IMR-90 (cell line): ENCODE measurements at regions not wholly inside any gene's neighbourhood (a gene's known extent, or its start where the extent isn't known, plus 50 kb on each side); places are given as distances from the start of the nearest gene placed in this dataset.

ENCODE experiments used
- ATAC-seq: fragments of 200-7000 bp; cut with Tn5 transposase; 2 replicates; pipeline ENCODE4 v1.9.1; 2020; ENCODE audit warnings: low read depth, mild to moderate bottlenecking, moderate library complexity
- BruUV-seq: library from RNA; stranded (reverse); fragments of 400-500 nt; replicated peaks from 2 replicates; lab custom pipeline; 2021; lab: Mats Ljungman, UMichigan
- CTCF ChIA-PET: fragments of 300-600 bp; formaldehyde crosslinking; extraction: SDS; loops from one replicate; lab custom pipeline; 2021; ENCODE audit warnings: antibody characterized with exemption; lab: Yijun Ruan, JAX
- POLR2A ChIA-PET: fragments of 300-600 bp; sonication (Branson Sonifier 250); formaldehyde crosslinking; loops from one replicate; lab custom pipeline; 2022; ENCODE audit warnings: antibody characterized with exemption; ENCODE audit not compliant: unreplicated experiment; lab: Charles Lee
- DNase-seq: peaks from one replicate; pipeline ENCODE4 v3.0.0; 2013
- H2AFZ ChIP-seq: replicated peaks from 2 replicates; pipeline ENCODE3; 2013; ENCODE audit warnings: low read length, mild to moderate bottlenecking; ENCODE audit not compliant: poor library complexity
- H2AK5ac ChIP-seq: 2 replicates; pipeline ENCODE4 v1.6.1; 2013; ENCODE audit warnings: low read depth, low read length, inconsistent platforms
- H2AK9ac ChIP-seq: replicated peaks from 2 replicates; pipeline ENCODE3; 2013; ENCODE audit warnings: mild to moderate bottlenecking, low read depth, low read length, moderate library complexity; ENCODE audit not compliant: poor library complexity
- H2BK120ac ChIP-seq: 2 replicates; pipeline ENCODE4 v1.6.1; 2013; ENCODE audit warnings: low read depth, low read length, inconsistent platforms
- H2BK15ac ChIP-seq: 3 replicates; pipeline ENCODE4 v1.6.1; 2013; ENCODE audit warnings: low read depth, low read length, inconsistent platforms
- H2BK20ac ChIP-seq: 2 replicates; pipeline ENCODE4 v1.6.1; 2013; ENCODE audit warnings: low read depth, mild to moderate bottlenecking, inconsistent platforms, low read length, moderate library complexity
- H2BK5ac ChIP-seq: 2 replicates; pipeline ENCODE4 v1.6.1; 2013; ENCODE audit warnings: mild to moderate bottlenecking, low read depth, low read length, inconsistent platforms; ENCODE audit not compliant: poor library complexity, severe bottlenecking
- H3K14ac ChIP-seq: replicated peaks from 2 replicates; pipeline ENCODE4 v1.6.1; 2013; ENCODE audit warnings: low read depth, low read length, inconsistent platforms
- H3K18ac ChIP-seq: 2 replicates; pipeline ENCODE4 v1.6.1; 2013; ENCODE audit warnings: low read depth, low read length, control low read depth
- H3K23ac ChIP-seq: 2 replicates; pipeline ENCODE4 v1.6.1; 2013; ENCODE audit warnings: low read depth, low read length, inconsistent platforms
- H3K27ac ChIP-seq: 2 replicates; pipeline ENCODE4 v1.5.1; 2013; ENCODE audit warnings: mild to moderate bottlenecking, control low read depth, low read length; ENCODE audit not compliant: insufficient read depth
- H3K27me3 ChIP-seq: 2 replicates; pipeline ENCODE4 v1.6.1; 2013; ENCODE audit warnings: low read length; ENCODE audit not compliant: control insufficient read depth, insufficient read depth
- H3K36me3 ChIP-seq: 2 replicates; pipeline ENCODE4 v1.6.1; 2013; ENCODE audit warnings: low read length, mixed read lengths; ENCODE audit not compliant: control insufficient read depth, insufficient read depth
- H3K4ac ChIP-seq: 2 replicates; pipeline ENCODE4 v1.6.1; 2013; ENCODE audit warnings: low read depth, low read length, inconsistent platforms
- H3K4me1 ChIP-seq: 2 replicates; pipeline ENCODE4 v1.6.1; 2013; ENCODE audit warnings: low read length, mixed read lengths; ENCODE audit not compliant: control insufficient read depth, insufficient read depth
- H3K4me2 ChIP-seq: 2 replicates; pipeline ENCODE4 v1.6.1; 2013; ENCODE audit warnings: low read depth, mild to moderate bottlenecking, control low read depth, low read length, moderate library complexity
- H3K4me3 ChIP-seq: 2 replicates; pipeline ENCODE4 v1.5.1; 2013; ENCODE audit warnings: low read depth, mild to moderate bottlenecking, control low read depth, low read length, moderate library complexity; ENCODE audit not compliant: insufficient read depth
- H3K56ac ChIP-seq: 2 replicates; pipeline ENCODE4 v1.6.1; 2013; ENCODE audit warnings: low read length, inconsistent platforms; ENCODE audit not compliant: insufficient read depth; ENCODE audit errors: extremely low read depth
- H3K79me1 ChIP-seq, 2 experiments: 2 replicates each; pipeline ENCODE4 v1.6.1; 2013; ENCODE audit warnings: low read length in 2 of 2, inconsistent platforms in 1 of 2, low read depth in 1 of 2
- H3K9ac ChIP-seq: 2 replicates; pipeline ENCODE4 v1.6.1; 2013; ENCODE audit warnings: low read depth, low read length, control low read depth
- H3K9me1 ChIP-seq: 2 replicates; pipeline ENCODE4 v1.6.1; 2013; ENCODE audit warnings: low read length, inconsistent platforms; ENCODE audit not compliant: insufficient read depth
- H3K9me3 ChIP-seq: 2 replicates; pipeline ENCODE4 v1.6.1; 2013; ENCODE audit warnings: low read length; ENCODE audit not compliant: control insufficient read depth, insufficient read depth
- H4K20me1 ChIP-seq: 2 replicates; pipeline ENCODE4 v1.6.1; 2013; ENCODE audit warnings: low read length, inconsistent platforms; ENCODE audit not compliant: insufficient read depth
- H4K5ac ChIP-seq: 2 replicates; pipeline ENCODE4 v1.6.1; 2013; ENCODE audit warnings: mild to moderate bottlenecking, low read depth, low read length, control low read depth
- H4K8ac ChIP-seq, 2 experiments: 2 replicates each; pipeline ENCODE4 v1.6.1; 2013; ENCODE audit warnings: low read depth in 2 of 2, low read length in 2 of 2, control low read depth in 1 of 2, inconsistent platforms in 1 of 2
- H4K91ac ChIP-seq: 2 replicates; pipeline ENCODE4 v1.6.1; 2013; ENCODE audit warnings: low read depth, low read length, inconsistent platforms; ENCODE audit not compliant: insufficient read depth
- BHLHE40 ChIP-seq: fragments of 150-350 bp; IDR thresholded peaks from 2 replicates; pipeline ENCODE4 v1.6.1; 2016; ENCODE audit warnings: mild to moderate bottlenecking, low read depth, low read length
- CEBPB ChIP-seq: IDR thresholded peaks from 2 replicates; pipeline ENCODE4 v1.6.1; 2012; ENCODE audit warnings: low read depth, low read length, improper control_type of control experiment
- CHD1 ChIP-seq: IDR thresholded peaks from 2 replicates; pipeline ENCODE4 v1.6.1; 2012; ENCODE audit warnings: low read depth, low read length, improper control_type of control experiment
- FOS ChIP-seq: fragments of 150-350 bp; IDR thresholded peaks from 2 replicates; pipeline ENCODE4 v1.6.1; 2016; ENCODE audit warnings: low read depth, low read length
- MAFK ChIP-seq: IDR thresholded peaks from 2 replicates; pipeline ENCODE4 v1.6.1; 2012; ENCODE audit warnings: low read depth, low read length, improper control_type of control experiment
- MAZ ChIP-seq: IDR thresholded peaks from 2 replicates; pipeline ENCODE4 v1.6.1; 2012; ENCODE audit warnings: low read depth, mild to moderate bottlenecking, low read length, improper control_type of control experiment, moderate library complexity, borderline replicate concordance
- NFE2L2 ChIP-seq: fragments of 150-350 bp; IDR thresholded peaks from 2 replicates; pipeline ENCODE4 v1.6.1; 2016; ENCODE audit warnings: low read depth, mild to moderate bottlenecking, low read length
- POLR2A ChIP-seq: IDR thresholded peaks from 2 replicates; pipeline ENCODE4 v1.6.1; 2012; ENCODE audit warnings: mild to moderate bottlenecking, low read depth, low read length
- RAD21 ChIP-seq: IDR thresholded peaks from 2 replicates; pipeline ENCODE4 v1.6.1; 2012; ENCODE audit warnings: low read length, improper control_type of control experiment
- RCOR1 ChIP-seq: IDR thresholded peaks from 2 replicates; pipeline ENCODE4 v1.6.1; 2012; ENCODE audit warnings: mild to moderate bottlenecking, low read length, improper control_type of control experiment; ENCODE audit not compliant: insufficient replicate concordance
- RFX5 ChIP-seq: IDR thresholded peaks from 2 replicates; pipeline ENCODE4 v1.8.0; 2012; ENCODE audit warnings: low read depth, mild to moderate bottlenecking, low read length, moderate library complexity
- SMC3 ChIP-seq: fragments of 150-350 bp; IDR thresholded peaks from 2 replicates; pipeline ENCODE4 v1.6.1; 2016; ENCODE audit warnings: low read depth, mild to moderate bottlenecking, antibody characterized with exemption, low read length, moderate library complexity
- USF2 ChIP-seq: fragments of 150-350 bp; IDR thresholded peaks from 2 replicates; pipeline ENCODE4 v1.6.1; 2017; ENCODE audit warnings: mild to moderate bottlenecking, antibody characterized with exemption, low read length, low read depth
- dilution Hi-C: fragments of 300-500 bp; cut with HindIII; formaldehyde crosslinking; loops from one replicate; pipeline ENCODE4 v1.14.3; 2018; ENCODE audit warnings: low sequenced_read_pairs; ENCODE audit not compliant: unreplicated experiment
- in situ Hi-C: fragments of 300-500 bp; cut with MboI; formaldehyde crosslinking; loops from 3 replicates; pipeline ENCODE4 v1.14.3; 2019; ENCODE audit warnings: low sequenced_read_pairs, inconsistent platforms, mixed read lengths
- intact Hi-C: fragments of 100-400 bp; cut with micrococcal nuclease; formaldehyde crosslinking; loops from 2 replicates; pipeline ENCODE4 v1.10.0; 2022

DNA sequence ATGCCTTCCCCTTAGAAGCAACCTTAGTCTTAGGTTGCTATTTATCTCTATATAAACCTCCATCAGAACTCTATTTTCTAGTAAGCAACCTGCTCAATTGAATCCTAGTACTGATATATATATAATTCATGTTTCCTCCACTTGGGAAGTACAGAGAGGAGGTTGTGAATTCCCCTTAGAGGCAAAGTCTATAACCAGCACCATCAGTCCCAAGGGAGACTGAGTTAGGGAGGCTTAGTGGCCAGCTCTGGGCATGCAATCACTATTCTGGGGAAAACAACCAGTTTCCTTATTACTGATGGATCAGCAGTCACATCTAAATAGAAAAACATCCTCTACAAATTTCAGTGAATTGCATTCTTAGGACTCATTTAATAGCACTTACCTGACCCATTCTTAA, 489.1 kb downstream of the RMST start:
- Histone ChIP-seq H3K4me3 (no peak overlapping the region), H3K9ac (no peak overlapping the region), H3K27me3 (no peaks in the 10 kb centered on the region), H3K27ac (no peak overlapping the region), H3K4me2 (no peak overlapping the region), H2BK120ac (no peak overlapping the region), H3K36me3 (no peaks in the 10 kb centered on the region), H3K9me3 (peaks cover 20% of the 10 kb centered on the region), H2BK20ac (no peak overlapping the region), H3K18ac (no peak overlapping the region), H3K79me1 (no peaks in the 10 kb centered on the region), H3K4ac (no peak overlapping the region), H2AFZ (no peak overlapping the region), H3K4me1 (no peaks in the 10 kb centered on the region), H3K14ac (no peak overlapping the region), H4K8ac (no peak overlapping the region), H2BK15ac (no peak overlapping the region), H2AK9ac (no peak overlapping the region), H2AK5ac (no peak overlapping the region), H4K20me1 (no peaks in the 10 kb centered on the region), H3K23ac (no peak overlapping the region), H4K5ac (no peak overlapping the region), H3K56ac (no peak overlapping the region), H2BK5ac (no peak overlapping the region), H4K91ac (no peak overlapping the region), H3K9me1 (no peaks in the 10 kb centered on the region)
- in situ Hi-C loops, result no loop called here
- TF ChIP-seq CHD1, result no peak
- TF ChIP-seq MAZ, result no peak
- TF ChIP-seq RAD21, result no peak
- TF ChIP-seq MAFK, result no peak
- no peak for TF ChIP-seq RCOR1
- no peak for TF ChIP-seq NFE2L2
- TF ChIP-seq POLR2A, result no peak
- no peak for TF ChIP-seq SMC3
- TF ChIP-seq FOS, result no peak
- TF ChIP-seq CEBPB, result no peak
- no peak for TF ChIP-seq BHLHE40
- TF ChIP-seq RFX5, result no peak
- TF ChIP-seq USF2, result no peak
- no TSS peak for BruUV-seq
- ChIA-PET CTCF (no interaction called here), POLR2A (no interaction called here)
- ATAC-seq (no peak), DNase-seq (no peak)
- intact Hi-C loops, result no loop called here
- dilution Hi-C loops, result no loop called here
